B cell (primary cell): ENCODE measurements at regions not wholly inside any gene's neighbourhood (a gene's known extent, or its start where the extent isn't known, plus 50 kb on each side); places are given as distances from the start of the nearest gene placed in this dataset.

ENCODE experiments used
- ATAC-seq: fragments of 200-7000 bp; cut with Tn5 transposase; one replicate; pipeline ENCODE4 v1.10.0; 2021; ENCODE audit warnings: low read depth, mild to moderate bottlenecking, moderate number of reproducible peaks, moderate library complexity
- CTCF ChIA-PET: fragments of 350-600 bp; sonication (Branson Sonifier 250); formaldehyde crosslinking; loops from one replicate; lab custom pipeline; 2021; ENCODE audit warnings: antibody characterized with exemption, inconsistent platforms; lab: Charles Lee
- POLR2A ChIA-PET: fragments of 350-600 bp; sonication (Branson Sonifier 250); formaldehyde crosslinking; loops from one replicate; lab custom pipeline; 2021; ENCODE audit warnings: antibody characterized with exemption; lab: Charles Lee
- DNase-seq: peaks from one replicate; pipeline ENCODE4 v3.0.0; 2013
- H2AFZ ChIP-seq: 2 replicates; pipeline ENCODE4 v1.6.1; 2012; ENCODE audit warnings: mild to moderate bottlenecking, low read depth, low read length; ENCODE audit not compliant: insufficient read depth, poor library complexity, severe bottlenecking
- H3K27ac ChIP-seq, 2 donors: 1 replicate in 1 of 2; 2 replicates in 1 of 2; pipeline ENCODE4 v1.5.1; 2012 to 2013; ENCODE audit warnings: low read length in 2 of 2, mild to moderate bottlenecking in 2 of 2, moderate library complexity in 1 of 2
- H3K27me3 ChIP-seq, 4 experiments: fragments of 200-600 bp in 1 of 4; sonication (generic) in 1 of 4; replicated peaks in 1 of 4; 1 replicate in 2 of 4; 2 replicates in 2 of 4; pipeline versions ENCODE4 v1.6.1 to v1.7.0; 2013 to 2016; ENCODE audit warnings: low read length in 3 of 4, mild to moderate bottlenecking in 2 of 4, mixed read lengths in 1 of 4, moderate library complexity in 1 of 4; ENCODE audit not compliant: insufficient read depth in 4 of 4, control insufficient read depth in 3 of 4; ENCODE audit errors: control extremely low read depth in 1 of 4
- H3K36me3 ChIP-seq, 2 experiments: replicated peaks in 1 of 2; 1 replicate in 1 of 2; 2 replicates in 1 of 2; pipeline versions ENCODE4 v1.6.1 to v1.7.1; 2013; ENCODE audit warnings: low read length in 1 of 2; ENCODE audit not compliant: insufficient read depth in 2 of 2, control insufficient read depth in 1 of 2; ENCODE audit errors: control extremely low read depth in 1 of 2, extremely low read depth in 1 of 2
- H3K4me1 ChIP-seq, 2 donors: fragments of 200-600 bp in 1 of 2; sonication (generic) in 1 of 2; 1 replicate in 1 of 2; 2 replicates in 1 of 2; pipeline versions ENCODE4 v1.5.1 to v1.6.1; 2013 to 2017; ENCODE audit warnings: low read length in 2 of 2; ENCODE audit not compliant: control insufficient read depth in 2 of 2, insufficient read depth in 2 of 2
- H3K4me2 ChIP-seq: replicated peaks from 2 replicates; pipeline ENCODE3; 2012; ENCODE audit warnings: mild to moderate bottlenecking, low read depth, low read length; ENCODE audit not compliant: poor library complexity, severe bottlenecking
- H3K4me3 ChIP-seq, 5 experiments: fragments of 200-600 bp in 1 of 5; sonication (generic) in 1 of 5; 1 replicate in 3 of 5; 2 replicates in 2 of 5; pipeline versions ENCODE4 v1.5.1 to v1.7.0; 2011 to 2016; ENCODE audit warnings: low read length in 4 of 5, mild to moderate bottlenecking in 4 of 5, low read depth in 2 of 5, control low read depth in 1 of 5, moderate library complexity in 1 of 5; ENCODE audit not compliant: insufficient read depth in 1 of 5; ENCODE audit errors: control extremely low read depth in 1 of 5, extremely low read depth in 1 of 5
- H3K79me2 ChIP-seq: fragments of 200-600 bp; sonication (generic); one replicate; pipeline ENCODE4 v1.6.0; 2016; ENCODE audit warnings: low read length; ENCODE audit not compliant: control insufficient read depth, insufficient read depth
- H3K9ac ChIP-seq: fragments of 200-600 bp; sonication (generic); 2 replicates; pipeline ENCODE4 v1.6.1; 2017; ENCODE audit warnings: mild to moderate bottlenecking, low read length, moderate library complexity
- H3K9me3 ChIP-seq, 3 donors: one replicate each; pipeline versions ENCODE4 v1.6.1 to v1.7.1; 2013; ENCODE audit warnings: low read length in 2 of 3; ENCODE audit not compliant: control insufficient read depth in 2 of 3, insufficient read depth in 1 of 3; ENCODE audit errors: control extremely low read depth in 1 of 3
- H4K20me1 ChIP-seq: 2 replicates; pipeline ENCODE4 v1.6.0; 2012; ENCODE audit warnings: mild to moderate bottlenecking, low read length; ENCODE audit not compliant: insufficient read depth, control insufficient read depth, poor library complexity, severe bottlenecking
- H3K27ac Mint-ChIP-seq: one replicate; pipeline ENCODE4 v1.8.0; 2021; ENCODE audit warnings: mixed read lengths
- H3K27me3 Mint-ChIP-seq: one replicate; pipeline ENCODE4 v1.8.0; 2021; ENCODE audit warnings: mixed read lengths
- H3K4me1 Mint-ChIP-seq: one replicate; pipeline ENCODE4 v1.8.0; 2021; ENCODE audit warnings: mixed read lengths
- H3K4me3 Mint-ChIP-seq: one replicate; pipeline ENCODE4 v1.8.0; 2021; ENCODE audit warnings: mixed read lengths
- H3K9me3 Mint-ChIP-seq: one replicate; pipeline ENCODE4 v1.8.0; 2022; ENCODE audit warnings: mixed read lengths; ENCODE audit not compliant: insufficient read depth
- CTCF ChIP-seq: fragments of 200-600 bp; IDR thresholded peaks from one replicate; pipeline ENCODE4 v1.8.0; 2022; ENCODE audit warnings: antibody characterized with exemption, mild to moderate bottlenecking
- EZH2 ChIP-seq: IDR thresholded peaks from 2 replicates; pipeline ENCODE4 v1.6.1; 2012; ENCODE audit warnings: borderline replicate concordance, low read depth, mild to moderate bottlenecking, moderate library complexity, low read length; ENCODE audit not compliant: insufficient read depth, poor library complexity, severe bottlenecking
- WGBS: methylation state at CpG from one replicate; pipeline ENCODE4 v1.1.5; 2013; ENCODE audit warnings: missing lambda C conversion rate; ENCODE audit not compliant: insufficient coverage; 5-methylcytosine and 5-hydroxymethylcytosine counted together
- intact Hi-C: fragments of 100-400 bp; cut with micrococcal nuclease; formaldehyde crosslinking; loops from one replicate; pipeline ENCODE4 v1.10.0; 2022

DNA sequence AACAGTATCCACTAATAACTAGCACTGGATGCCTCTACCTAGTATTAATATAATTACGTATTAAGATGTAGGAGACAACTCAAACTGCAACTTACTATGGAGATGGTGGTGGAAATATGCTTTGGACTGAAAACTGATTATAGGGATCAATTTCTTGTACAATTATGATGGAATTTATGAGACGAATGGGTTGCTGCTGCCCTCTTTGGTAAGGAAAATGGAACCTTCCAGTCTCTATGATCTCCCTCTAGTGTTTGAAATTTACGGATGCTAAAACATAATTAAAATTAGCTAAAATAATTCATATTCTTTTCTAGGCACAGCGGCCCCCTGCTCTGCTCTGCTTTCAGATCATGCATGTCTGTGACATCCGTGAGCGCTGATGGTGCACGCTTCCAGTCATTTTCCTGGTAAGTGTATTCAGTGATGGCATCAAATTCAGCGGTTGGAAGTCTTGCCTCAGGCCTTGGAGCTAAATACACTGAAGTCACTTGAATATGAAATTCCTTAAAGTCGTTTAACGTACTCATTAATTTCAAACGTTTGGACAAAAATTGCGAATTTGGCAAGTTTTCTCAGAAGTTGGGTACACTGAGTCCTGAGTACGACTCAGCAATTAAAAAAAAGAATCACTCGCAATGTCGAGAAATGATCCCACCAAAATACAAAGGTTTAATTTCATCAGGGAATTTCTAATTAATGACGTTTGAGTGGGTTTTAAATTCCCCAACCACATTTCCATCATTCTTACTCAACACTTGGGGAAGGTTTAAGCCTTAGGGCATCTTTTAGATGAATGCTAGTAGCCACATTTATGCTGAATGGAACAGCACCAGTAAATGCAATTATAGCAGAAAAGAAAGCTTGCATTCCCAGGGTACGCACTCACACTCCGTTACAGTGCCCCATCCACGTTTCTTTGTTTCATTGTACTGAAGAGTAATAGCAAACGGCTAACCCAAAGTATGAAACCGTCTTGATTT, 132.6 kb downstream of the NR2F2 start:
- Histone ChIP-seq H3K79me2 (no peaks in the 10 kb centered on the region), H4K20me1 (no peaks in the 10 kb centered on the region), H3K4me2 (no peak overlapping the region), H3K9ac (no peak overlapping the region), H3K4me1 (no peaks in the 10 kb centered on the region), H3K27me3 (no peaks in the 10 kb centered on the region), H3K27ac (no peak overlapping the region), H2AFZ (no peak overlapping the region), H3K36me3 (no peaks in the 10 kb centered on the region), H3K9me3 (no peaks in the 10 kb centered on the region), H3K4me3 (no peak overlapping the region)
- Mint-ChIP-seq H3K27ac (no peak overlapping the region), H3K4me1 (no peaks in the 10 kb centered on the region), H3K9me3 (no peaks in the 10 kb centered on the region), H3K4me3 (no peak overlapping the region), H3K27me3 (no peaks in the 10 kb centered on the region)
- TF ChIP-seq EZH2, result no peak
- no peak for TF ChIP-seq CTCF
- ATAC-seq (no peak), DNase-seq (no peak)
- intact Hi-C loops, result no loop called here
- 91% methylated on average over 13 of the region's 21 CpGs for WGBS
- ChIA-PET CTCF (no interaction called here), POLR2A (no interaction called here)

DNA sequence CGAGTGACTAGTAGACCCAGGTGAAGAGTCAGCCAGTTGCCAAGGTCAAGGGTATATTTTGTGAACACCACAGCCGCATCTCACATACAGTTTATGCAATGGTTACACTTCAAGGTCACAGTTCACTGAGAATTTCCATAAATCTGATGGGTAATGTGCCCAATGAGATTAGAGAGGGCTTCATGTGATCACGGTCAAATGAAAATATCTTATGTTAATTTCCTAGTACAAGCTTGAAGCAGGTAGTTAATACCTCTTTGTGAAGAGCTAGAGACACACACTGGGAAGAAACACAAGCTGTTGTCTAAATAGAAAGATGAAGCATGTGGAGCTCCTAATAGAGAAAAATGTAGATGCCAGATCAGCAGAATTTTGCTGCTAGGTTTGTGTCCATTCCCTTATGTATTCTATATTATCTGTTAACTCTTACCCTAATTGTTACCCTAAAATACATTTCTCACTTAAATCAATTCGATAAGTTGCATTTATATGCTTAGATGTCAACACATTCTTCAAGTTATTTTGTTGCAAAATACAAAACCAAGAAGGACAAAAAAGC, 136.0 kb downstream of the NR2F2 start:
- DNase-seq (no peak), ATAC-seq (no peak)
- Histone ChIP-seq H3K4me1 (no peaks in the 10 kb centered on the region), H3K4me2 (no peak overlapping the region), H4K20me1 (no peaks in the 10 kb centered on the region), H3K79me2 (no peaks in the 10 kb centered on the region), H3K27ac (no peak overlapping the region), H3K4me3 (no peak overlapping the region), H3K9me3 (no peaks in the 10 kb centered on the region), H3K27me3 (no peaks in the 10 kb centered on the region), H3K9ac (no peak overlapping the region), H3K36me3 (no peaks in the 10 kb centered on the region), H2AFZ (no peak overlapping the region)
- Mint-ChIP-seq H3K27me3 (no peaks in the 10 kb centered on the region), H3K4me1 (no peaks in the 10 kb centered on the region), H3K27ac (no peak overlapping the region), H3K4me3 (no peak overlapping the region), H3K9me3 (no peaks in the 10 kb centered on the region)
- ChIA-PET CTCF (no interaction called here), POLR2A (no interaction called here)
- intact Hi-C loops, result no loop called here
- no peak for TF ChIP-seq EZH2
- TF ChIP-seq CTCF, result no peak
- WGBS, result no CpG with 5 or more reads among the region's 4 CpGs
